ENCODE measurements at regions not wholly inside any gene's neighbourhood (a gene's known extent, or its start where the extent isn't known, plus 50 kb on each side); places are given as distances from the start of the nearest gene placed in this dataset.

DNA sequence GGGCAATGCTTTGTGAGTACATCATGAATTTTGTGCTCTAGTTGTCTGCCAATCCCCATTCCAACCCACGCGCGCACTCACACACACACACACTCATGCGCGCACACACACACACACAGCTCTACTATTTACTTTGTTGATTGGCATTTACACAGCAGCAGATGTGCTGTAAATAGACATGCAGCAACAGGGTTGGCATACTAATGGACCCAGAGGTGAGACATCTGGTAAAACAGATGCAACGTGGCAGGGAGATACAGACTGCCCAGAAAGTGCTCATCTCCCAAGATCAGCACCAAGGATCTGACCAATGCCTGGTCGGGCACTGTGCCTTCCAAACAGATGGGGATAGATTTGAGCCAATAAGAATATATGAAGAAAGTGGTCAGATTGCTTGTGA is 873.0 kb downstream of the SORCS3 start:
- FAIRE-seq: no peak

DNA sequence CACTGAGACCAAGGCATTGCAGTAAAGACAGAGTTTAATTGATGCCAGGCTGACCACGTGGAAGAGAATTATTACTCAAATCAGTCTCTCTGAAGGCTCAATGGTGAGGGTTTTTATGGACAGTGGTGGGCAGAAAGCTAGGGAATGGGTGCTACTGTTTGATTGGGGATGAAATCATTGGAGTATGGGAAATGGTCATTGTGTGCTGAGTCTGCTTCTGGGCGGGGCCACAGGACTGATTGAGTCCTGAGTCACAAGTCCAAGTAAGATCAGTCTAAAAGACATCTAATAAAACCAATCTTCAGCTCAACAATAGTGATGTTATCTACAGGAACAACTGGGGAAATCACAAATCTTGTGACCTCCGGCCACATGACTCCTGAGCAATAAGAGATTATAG is 868.4 kb downstream of the SORCS3 start:
- FAIRE-seq: no peak

DNA sequence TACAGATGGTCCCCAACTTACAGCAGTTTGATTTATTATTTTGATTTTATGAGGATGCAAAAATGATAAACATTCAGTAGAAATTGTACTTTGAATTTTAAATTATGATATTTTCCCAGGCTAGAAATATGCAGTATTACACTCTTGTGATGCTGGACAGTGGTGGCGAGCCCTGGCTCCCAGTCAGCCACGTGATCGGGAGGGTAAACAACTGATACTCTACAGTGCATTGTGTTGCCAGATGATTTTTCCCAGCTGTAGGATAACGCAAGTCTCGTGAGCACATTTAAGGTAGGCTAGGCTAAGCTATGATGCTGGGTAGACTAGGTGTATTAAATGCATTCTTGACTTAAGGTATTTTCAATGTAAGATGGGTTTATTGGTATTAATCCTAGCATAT is 865.2 kb downstream of the SORCS3 start:
- no peak for FAIRE-seq

DNA sequence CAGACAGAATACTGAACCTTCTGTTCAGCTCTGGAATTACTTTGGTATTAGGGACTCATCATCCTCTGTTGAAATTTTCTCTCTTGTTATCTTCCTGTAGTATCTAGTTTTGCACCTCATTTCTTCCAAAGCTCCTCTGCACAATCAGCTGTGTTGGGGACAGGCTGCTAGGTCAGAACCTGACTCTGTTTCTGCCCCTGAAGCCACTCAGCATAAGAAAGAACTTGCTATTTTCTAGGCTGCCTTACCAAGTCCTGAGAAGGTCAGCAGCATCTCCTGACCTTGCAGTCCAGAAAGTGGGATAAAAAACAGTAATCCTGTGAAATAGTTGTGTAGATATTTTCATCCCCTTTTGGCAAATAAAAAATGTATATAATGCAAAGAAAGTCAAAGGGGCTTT is 862.6 kb downstream of the SORCS3 start:
- no peak for FAIRE-seq

DNA sequence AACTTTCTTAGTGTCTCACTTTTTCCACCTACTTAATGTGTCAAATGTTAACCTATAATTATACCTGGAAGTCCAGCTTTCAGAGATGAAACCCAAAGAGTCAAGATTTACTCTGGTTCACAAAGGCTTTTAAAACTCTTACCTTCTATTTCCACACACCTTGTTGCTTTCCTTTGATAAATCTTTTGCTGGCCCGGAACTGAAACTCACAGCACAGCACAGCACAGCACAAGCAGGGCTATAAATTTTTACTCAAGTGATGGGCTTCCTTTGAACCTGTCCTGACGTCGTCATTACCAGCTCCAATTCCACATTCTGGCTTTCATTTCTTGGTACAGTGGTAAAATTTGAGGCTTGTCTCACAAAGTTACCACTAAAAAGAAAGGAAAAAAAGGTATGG is 861.0 kb downstream of the SORCS3 start:
- no peak for FAIRE-seq

DNA sequence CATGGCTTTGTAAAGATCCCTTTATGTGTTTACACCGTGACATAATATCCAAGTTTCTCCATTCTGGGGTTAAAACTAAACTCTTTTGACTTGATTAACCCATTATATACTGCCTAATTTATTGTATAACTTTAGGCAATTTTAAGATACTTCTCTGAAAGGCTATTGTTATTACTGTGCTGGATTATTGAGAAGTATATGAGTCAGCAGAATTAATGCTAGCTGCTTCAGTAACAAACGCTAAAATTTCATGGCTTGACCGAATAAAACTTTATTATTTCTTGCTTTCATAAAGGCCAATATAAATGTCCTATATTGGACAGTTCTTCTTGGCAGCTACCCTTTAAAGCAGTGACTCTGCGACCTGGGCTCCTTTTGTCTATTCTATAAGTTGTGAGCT is 853.9 kb downstream of the SORCS3 start:
- no peak for FAIRE-seq

DNA sequence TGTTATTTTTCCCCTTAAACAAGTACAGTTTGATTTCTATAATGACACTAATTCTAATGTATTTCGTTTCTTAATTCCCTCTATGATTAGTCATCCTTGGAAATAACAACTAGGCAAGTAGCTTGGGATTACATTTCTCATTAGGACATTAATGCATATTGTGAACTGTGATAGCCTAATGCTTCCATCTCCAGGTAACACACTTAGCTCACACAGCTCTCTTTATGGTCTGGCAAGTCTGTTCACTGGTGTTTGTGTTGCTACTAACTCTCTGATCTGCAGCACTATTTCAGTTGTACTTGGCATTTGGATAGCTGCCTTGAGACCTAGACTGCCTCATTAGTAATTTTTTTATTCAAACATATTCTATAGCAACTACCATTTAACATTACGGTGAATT is 853.2 kb downstream of the SORCS3 start:
- FAIRE-seq: no peak

DNA sequence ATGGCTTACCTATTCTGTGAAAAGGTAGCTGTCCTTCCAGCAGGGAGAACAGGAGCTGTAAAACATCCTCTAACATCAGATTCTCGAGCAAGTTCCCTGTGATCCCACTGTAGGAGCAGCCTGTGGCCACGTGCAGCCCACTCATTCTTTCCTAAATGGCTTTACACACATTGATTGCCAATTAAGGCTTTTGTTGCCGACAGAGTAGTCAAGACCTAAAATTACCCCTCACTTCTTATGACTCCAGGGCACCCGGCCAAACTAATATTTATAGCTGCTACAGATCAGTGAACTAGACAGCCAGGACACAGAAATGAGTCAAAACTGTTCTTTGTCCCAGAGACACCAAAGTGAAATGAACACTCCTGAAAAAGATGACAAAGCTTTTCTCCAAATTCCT is 832.1 kb downstream of the SORCS3 start:
- FAIRE-seq: no peak

DNA sequence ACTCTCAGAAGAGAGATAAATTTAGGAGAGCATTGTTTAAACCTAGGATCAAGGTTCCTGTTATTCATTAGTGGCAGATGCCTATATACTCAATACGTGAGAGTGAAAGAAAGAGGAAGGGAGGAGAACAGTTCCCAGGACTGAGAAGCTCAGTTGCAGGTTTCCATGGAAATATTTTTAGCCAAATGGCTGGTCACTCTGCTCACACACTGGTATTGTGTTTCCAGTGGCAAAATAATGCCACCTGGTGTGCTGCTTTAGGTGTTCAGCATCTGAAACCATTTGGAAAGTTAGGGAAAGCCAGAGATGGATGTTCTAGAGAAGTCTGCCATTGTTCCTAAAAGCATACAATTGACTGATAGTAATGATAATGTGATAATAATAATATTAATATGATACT is 827.7 kb downstream of the SORCS3 start:
- no peak for FAIRE-seq

DNA sequence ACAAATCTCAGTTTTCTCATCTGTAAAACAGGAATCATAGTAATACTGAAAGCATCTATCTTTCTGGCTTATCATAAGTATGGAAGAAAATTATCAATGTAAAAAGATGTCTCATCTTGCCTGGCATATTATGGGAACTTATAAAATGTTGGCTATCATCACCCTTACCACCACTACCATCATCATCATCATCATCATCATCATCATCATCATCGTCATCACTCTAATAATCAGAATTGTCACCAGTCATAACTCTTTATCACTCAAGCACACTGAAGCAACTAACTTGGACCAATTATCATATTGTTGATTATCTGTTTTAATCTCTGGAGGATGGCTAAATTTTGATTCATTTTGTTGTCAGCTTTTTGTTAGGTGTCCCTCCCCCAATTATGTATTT is 825.4 kb downstream of the SORCS3 start:
- no peak for FAIRE-seq

DNA sequence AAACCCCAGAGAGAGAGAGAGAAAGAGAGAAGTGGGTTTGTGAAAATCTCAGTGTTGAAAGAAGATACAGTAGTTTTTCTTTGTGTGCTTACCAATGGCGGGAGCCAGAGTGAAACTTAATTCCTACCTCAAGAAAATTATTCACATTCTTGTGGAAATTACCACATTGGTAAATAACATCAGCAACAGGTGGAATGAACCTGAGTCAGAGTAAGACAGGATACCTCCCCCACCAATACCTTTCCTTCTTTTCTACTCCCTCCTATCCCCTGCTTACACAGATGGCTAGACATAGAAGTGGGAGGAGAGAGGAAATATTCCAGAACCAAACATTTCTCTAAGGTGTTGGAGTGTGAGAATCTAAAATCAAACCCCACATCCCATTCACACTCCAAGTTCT is 793.9 kb downstream of the SORCS3 start:
- no peak for FAIRE-seq

DNA sequence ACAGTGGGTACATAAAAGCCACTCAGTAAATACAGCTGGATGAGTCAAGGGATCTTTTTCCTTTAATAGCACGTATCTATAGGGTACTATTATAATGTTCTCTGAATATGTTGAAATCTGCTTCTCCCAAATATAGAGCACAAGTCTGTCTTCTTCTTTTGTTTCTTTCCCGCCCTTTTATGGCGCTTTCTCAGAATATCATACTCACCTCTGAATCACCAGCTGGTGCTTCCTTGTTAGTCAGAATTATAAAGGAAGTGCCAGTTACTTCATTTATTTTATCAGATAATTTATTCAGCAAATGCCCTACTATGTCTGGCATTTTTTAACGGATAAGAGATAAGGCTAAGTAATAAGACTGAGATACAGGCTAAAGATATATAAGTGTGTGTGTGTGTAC is 772.9 kb downstream of the SORCS3 start:
- FAIRE-seq: no peak

DNA sequence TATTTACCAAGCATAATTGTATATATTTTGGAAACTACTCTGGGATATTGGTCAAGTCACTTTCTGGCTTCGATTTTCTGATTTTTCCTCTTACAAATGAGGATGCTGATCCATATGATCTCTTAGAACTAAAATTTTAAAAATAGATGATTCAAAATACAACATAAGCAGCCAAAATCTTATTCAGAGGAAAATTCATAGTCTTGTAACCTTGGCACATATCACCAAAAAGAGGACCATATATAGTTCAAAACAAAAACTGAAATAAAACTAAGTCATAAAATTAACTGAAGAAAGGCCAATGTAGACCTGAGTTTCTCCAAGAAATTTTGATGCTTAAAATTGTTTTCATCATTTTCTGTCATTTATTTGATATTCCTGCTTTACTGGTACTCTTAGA is 768.3 kb downstream of the SORCS3 start:
- no peak for FAIRE-seq

DNA sequence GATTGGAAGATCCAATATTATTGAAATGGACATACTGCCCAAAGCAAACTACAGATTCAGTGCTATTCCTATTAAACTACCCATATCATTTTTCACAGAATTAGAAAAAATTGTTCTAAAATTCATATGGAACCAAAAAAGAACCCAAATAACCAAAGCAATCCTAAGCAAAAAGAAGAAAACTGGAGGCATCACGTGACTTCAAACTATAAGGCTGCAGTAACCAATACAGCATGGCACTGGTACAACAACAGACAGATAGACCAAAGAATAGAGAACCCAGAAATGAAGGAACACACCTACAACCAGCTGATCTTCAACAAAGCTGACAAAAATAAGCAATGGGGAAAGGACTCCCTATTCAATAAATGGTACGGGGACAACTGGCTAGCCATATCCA is 765.4 kb downstream of the SORCS3 start:
- FAIRE-seq: no peak

DNA sequence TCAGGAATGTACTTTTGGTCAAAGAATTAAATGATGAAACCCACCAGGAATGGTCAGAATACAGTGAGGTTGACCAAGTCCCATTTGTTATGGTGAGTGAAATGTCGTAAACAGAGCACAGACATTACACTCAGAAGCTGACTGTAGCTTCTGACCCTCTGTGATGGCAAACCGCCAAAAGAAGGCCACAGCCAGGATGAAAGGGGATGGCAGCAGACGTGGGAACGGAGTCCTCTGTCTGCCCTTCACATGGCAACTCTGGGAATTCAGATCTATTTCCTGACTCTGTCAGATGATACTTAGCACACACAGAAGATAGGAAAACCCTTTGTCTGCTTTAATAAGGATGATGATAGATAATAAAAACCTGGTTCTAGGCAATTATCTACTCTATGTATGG is 757.1 kb downstream of the SORCS3 start:
- no peak for FAIRE-seq

DNA sequence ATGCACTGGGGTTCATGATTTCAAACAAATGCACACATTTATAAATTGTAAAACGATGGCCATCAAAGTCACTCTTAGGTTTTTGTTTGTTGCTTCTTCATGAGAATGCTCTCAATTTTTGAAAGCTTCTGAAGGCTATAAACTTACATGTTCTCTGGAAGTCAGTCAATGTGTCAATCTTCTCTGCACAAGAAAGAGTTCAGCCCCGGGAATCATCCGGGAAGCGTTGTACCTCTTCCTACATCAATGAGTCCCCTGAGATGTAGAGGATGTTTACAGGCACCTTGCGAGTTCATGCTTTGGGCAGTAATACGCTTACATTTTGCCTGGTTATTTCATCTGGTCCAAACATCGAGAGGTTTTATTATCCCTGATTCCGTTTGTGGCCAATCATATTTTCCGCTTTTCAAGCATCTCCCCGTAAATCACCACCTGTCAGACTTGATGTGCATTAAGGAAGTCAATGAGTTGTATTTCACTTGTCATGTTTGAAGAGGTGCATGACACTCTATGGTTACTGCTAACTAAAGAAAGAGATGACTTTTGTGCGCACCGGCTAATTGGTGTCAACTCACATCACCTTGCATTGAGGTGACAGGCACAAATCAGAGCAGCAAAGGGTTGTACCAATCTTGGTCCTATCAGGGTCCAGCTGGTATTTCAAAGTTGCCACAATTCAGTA is 750.7 kb downstream of the SORCS3 start:
- no peak for FAIRE-seq

DNA sequence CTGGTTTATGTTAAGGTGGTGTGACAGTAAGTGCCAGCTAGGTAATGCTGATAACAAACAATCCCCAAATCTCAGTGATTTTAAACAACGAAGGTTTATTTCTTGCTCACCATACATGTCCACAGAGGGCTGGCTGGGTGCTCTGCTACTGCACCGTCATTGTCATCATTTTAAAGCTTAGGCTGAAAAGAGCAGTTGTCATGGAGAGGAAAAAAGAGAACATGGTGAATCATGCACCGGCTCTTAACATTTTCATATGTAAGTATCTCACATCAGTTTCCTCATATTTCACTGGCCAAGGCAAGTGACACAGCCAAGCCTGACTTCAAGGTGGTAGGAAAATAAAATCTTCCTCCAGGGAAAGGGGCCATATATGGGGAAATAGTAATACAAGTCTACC is 746.9 kb downstream of the SORCS3 start:
- no peak for FAIRE-seq

DNA sequence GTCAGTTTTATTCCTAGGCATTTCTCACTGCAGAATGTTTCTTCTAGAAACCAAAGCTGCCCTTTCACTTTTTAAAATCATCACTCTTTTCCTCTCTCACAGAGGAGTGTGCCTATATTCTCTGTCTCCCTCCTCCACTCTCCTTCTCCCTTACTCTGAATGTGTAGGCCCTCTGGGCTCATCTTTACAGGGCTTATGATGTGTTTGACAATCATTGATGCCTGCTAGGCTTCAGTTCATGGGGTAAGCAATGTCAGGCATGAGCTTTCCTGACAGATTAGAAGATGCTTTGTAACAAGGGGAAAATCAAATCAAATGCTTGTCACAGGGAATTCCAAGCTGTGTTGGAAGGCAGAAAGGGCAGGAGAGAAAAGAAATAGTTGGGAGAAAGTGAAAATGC is 742.9 kb downstream of the SORCS3 start:
- FAIRE-seq: no peak

DNA sequence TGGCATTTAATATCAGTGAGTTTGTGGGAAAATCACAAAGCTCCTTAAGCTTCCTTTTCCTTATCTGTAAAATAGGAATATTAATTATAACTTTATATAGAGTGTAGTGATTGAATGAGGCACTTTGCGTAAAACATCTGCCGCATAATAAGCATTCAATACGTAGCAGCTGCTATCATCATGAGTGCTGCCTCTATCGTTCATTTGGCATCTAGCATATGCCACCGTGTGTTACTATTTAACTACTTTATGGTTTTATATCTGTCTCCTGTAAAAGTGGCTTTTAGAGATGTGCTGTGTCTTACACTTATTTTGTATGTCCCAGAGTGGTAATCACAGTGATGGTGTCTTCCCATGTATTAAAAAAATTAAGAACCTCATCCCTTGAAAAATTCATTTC is 729.6 kb downstream of the SORCS3 start:
- FAIRE-seq: no peak

DNA sequence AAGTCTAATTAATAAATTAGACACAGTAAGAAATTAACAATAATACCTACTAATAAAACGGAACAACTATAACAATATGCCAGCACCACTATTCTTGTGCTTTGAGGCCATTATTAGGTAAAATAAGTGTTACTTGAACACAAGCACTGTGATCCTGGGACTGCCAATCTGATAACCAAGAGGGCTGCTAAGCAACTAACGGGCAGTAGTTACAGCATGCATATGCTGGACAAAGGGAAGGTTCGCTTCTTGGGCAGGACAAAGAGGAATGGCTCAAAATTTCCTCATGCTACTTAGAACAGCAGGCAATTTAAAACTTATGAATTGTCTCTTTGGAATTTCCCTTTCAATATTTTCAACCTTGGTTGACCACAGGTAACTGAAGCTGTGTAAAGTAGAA is 718.6 kb downstream of the SORCS3 start:
- no peak for FAIRE-seq

DNA sequence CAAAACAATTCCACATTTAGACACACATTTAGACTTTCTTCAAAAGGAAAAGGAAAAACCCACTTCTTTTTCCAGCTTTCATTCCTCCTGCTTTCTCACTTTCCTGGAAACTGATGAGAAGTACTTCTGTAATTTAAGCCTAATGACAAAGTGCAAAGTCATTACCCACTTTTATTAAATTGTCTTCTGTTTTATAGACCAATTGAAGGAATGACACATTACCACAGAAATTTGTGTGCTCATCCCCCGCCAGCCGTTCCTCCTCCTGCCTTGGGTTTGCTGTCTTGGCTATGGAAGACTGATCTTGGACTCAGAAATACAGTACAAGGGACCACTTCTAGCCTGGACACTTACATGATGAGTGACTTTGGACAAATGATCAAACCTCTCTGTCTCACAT is 717.8 kb downstream of the SORCS3 start:
- FAIRE-seq: no peak

DNA sequence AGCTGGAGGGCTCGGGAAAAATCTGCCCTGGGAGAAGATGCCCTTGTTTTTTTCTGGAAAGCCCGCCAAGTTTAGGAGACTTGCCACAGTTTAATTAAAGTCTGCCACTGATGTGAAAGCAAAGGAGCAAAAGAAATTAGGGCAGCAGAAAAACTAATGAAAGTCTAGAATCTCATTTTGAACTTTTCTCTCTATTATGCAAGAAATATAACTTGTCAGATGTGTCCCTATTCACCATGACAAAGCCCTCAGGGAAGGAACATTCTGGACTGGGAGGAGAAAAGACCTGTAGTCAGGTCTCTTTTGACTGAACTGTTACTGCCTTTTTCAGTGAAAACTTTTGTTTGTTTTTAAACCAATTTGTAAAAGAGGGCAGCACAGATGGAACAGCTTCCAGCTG is 715.5 kb downstream of the SORCS3 start:
- FAIRE-seq: no peak

DNA sequence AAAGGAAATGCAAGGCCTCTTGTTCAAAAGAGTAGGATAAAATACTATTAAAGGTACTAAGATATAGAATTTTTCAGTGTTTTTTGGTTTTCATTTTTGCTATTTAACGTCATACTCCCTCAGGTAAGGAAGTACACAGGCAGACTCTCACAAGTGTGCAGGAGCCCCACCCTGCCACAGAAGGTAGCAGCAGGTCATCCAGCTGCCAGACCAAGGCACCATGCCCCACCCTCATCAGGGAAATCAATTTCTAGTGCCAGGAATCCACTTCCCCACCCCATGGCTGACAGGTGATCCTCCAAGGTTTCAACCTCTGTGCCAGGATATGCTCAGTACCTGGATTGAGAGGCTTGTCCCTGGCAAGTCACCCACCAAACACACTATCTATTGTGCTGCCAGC is 712.9 kb downstream of the SORCS3 start:
- FAIRE-seq: no peak

DNA sequence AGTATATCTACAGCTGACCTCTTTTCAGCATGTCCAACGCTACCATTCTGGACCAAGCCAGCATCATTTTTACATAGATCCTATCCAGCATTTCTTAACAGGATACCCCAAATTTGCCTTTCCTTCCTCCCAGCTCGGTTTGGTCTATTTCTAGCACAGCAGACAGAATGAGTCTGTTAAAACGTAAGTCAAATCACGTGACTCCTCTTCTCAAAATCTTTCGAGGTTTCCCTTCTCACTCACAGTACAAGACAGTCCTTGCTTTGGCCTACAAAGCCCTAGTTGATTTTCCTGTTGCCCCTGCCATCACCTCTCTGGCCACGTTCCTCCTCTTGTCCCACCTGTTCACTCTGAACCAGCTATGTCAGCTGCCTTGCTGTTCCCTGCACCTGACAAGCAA is 711.7 kb downstream of the SORCS3 start:
- FAIRE-seq: no peak

DNA sequence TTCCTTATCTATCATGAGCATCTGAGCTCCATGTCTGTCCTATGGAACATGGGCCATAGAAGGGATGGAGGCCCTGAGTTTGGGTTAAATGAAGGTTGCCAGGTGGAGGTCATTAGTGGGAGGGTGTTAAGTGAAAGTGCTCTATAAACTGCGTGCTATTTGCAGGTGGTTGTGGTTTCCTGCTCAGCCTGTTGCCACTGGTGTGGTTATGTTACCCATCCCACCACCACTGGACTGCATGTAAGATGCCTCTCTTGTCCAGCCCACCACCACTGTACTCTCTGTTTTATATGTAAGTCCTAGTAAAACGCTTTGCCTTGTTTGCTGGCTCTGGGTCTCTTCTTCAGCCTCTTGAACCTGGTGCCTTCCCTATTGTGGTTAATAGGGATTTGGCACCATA is 711.2 kb downstream of the SORCS3 start:
- no peak for FAIRE-seq

DNA sequence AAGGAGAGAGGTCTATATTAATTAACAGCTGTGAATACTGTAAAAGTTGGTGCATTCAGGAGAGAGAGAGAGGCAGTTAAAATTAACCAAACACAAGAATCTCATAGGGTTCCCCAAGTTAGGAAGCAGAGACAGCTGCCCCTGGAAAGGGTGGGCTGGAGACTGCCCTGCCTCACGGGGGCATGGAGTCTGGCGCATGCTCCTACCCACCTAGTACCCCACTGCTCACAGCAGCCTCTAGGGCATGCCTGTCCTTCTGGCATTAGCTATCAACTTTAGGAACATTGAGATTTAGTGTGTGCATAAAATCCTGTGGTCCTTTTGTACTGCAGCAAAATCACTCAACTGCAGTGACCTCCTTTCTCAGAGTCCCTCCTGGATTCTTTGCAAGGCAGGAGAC is 710.1 kb downstream of the SORCS3 start:
- FAIRE-seq: no peak
